ENCODE measurements at regions not wholly inside any gene's neighbourhood (a gene's known extent, or its start where the extent isn't known, plus 50 kb on each side); places are given as distances from the start of the nearest gene placed in this dataset.

DNA sequence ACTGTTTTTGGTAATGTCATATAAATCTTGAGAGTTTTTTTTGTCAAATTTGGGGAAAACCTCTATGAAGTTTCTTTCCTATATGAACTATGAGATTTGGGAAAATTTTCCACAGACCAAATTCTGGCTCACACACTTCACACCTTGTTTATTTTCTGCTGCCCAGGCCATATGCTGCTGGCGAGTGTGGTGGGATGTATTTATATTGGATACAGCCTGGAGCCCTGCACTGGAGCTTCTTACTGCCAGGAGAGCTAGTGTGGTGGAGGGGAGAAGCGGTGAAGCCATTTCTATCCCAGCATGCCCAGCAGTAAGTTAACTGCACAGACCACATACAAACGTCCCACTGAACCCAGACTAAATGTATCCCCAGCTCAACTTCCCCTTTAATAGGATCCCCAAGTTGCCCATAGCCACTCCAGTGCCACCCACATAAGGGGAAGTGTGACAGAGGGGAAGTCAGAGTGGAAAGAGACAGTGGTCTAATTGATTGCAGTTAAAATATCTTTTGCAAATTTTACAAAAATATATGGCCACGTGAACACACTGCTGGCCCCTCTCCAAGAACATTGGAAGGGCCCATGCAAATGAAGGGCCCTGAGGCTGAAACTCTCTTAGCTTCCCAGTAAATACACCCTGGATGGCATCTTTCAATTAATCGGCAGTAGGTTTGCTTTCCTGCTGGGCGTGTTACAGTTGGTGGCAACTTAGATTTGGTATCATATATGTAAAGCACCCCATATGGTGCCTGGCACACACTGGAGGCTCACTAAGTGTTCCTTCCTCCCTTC is 146.6 kb upstream of the ITGA6 start:
- DNase-seq (ENCODE audit: low spot score): no peak

DNA sequence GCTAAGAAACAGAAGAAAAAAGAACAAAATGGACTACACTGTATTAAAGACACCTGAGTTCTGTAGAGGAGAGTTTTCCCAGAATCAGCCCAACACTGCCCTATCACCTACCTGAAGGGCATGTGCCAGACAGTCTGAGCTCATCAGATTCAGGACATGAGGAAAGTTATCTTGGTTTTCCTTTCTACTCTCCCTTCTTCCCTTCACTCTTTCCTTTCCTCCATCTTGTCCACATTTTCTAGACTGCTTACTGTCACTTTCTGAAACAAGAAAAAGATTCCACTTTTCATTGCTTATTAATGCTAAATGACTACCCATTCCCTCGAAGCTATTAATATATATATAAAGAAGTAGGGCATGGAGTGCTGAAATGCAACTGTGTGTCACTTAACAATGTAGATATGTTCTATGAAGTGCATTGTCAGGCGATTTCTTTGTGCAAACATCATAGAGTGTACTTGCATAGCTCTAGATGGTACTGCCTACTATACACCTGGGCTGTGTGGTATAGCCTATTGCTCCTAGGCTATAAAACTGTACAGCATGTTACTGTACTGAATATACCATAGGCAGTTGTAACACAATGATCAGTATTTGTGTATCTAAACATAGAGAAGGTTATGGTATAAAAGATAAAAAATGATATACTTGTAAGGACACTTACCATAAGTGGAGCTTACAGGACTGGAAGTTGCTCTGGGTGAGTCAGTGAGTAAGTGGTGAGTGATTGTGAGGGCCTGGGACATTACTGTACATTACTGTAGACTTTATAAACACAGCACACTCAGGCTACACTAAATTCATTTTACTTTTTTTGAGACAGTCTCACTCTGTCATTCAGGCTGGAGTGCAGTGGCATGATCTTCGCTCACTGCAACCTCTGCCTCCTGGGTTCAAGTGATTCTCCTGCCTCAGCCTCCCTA is 145.5 kb upstream of the ITGA6 start:
- intact Hi-C loops (cut with DNase I): no loop called here
- DNase-seq (ENCODE audit: low spot score): no peak

More for the DNA sequence above, 146.6 kb upstream of the ITGA6 start:
- intact Hi-C loops (cut with DNase I): no loop called here

DNA sequence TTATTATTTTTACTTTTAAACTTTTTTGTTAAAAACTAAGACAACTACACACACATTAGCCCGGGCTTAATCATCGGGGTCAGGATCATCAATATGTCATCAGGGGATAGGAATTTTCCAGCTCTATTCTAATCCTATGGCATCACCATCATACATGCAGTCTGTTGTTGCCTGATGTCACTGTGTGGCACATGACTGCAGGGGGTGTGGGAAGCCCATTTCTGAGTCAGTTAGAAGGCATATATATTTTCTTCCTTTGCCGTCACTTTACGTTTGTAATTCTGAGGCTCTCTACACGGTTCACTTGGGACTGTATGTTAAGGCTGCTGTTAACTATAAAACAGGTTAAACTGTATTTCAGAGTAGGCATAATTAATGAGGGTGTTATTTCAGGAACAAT is 144.4 kb upstream of the ITGA6 start:
- DNase-seq (ENCODE audit: low spot score): no peak
- intact Hi-C loops (cut with DNase I): no loop called here

DNA sequence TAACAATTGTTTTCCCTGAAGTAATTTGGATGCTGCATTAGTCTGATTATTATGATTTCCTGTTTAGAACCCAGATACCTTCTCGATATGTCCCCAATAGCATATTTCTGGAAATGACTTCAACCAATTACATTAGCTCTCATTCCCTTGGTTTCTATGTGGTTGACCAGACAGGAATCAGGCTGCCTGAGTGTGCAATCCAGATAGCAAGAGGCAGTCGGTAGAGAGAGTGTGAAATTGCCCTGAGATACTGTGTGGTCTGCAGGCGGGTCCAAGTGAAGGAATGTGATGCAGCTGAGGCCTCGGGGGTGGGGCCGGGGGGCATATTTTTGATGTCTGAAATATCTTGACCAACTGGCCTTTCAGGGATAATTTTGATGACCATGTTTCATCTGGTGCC is 143.9 kb upstream of the ITGA6 start:
- intact Hi-C loops (cut with DNase I): no loop called here
- DNase-seq (ENCODE audit: low spot score): no peak

DNA sequence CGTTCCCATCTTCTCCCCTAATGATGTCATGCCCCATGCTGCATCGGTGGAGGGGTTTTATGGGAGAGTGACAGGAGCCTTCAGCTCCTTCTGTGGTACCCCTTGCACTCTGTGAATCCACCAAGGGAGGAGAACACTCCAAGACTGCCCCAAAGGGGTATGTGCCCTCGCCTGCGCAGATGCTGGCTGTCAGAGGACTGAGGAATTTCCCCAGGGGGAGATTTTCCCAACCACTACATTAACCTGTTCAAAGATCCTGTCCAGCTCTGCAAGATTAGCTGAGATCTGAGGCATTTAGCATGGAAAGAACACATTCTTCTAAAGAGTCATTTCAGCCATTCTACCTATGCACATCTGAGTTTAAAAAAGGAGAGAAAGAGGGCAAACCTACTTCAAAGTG is 143.2 kb upstream of the ITGA6 start:
- no peak for DNase-seq (ENCODE audit: low spot score)
- intact Hi-C loops (cut with DNase I): no loop called here

DNA sequence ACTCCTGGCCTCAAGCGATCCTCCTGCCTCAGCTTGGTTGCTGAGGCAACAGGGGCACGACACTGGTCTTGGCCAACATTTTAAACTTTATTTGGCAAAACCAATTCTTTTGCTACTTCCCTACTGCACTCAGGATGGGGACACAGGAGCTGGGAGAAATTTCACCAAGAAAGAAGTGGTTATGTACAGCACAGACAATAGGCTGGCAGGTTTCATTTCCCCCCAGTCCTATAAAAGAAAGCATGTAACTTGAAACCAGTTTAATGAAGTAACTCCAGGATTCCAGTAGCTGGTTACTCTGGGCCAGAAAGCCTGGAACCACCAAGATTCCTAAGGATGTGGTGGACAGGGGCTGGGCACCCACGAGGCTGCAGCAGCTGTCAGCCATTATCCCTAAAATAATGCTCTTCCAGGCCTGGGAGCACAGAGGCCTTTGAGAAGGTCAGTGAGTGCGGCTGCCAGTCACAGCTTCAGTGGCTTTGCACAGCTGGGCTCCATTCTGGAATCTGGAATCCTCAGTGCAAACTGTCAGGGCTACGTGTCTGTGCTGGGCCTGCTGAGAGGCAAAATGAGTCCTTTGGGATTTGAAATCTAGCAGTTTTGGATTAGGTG is 142.3 kb upstream of the ITGA6 start:
- DNase-seq (ENCODE audit: low spot score): no peak
- intact Hi-C loops (cut with DNase I): no loop called here

DNA sequence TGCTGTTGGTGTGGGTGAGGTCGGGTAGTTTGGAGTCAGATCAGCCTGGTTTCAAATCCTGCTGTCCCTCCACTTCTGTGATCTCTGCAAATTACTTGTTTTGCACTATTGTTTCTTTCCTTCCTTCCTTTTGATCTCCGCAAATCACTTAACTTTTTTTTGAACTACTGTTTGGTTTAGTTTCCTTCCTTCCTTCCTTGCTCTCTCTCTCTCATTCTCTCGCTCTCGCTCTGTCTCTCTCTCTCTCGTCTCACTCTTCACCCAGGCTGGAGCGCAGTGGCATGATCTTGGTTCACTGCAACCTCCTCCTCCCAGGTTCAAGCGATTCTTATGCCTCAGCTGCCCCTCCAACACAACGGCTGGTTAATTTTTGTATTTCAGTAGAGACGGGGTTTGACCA is 141.6 kb upstream of the ITGA6 start:
- intact Hi-C loops (cut with DNase I): no loop called here
- DNase-seq (ENCODE audit: low spot score): no peak

DNA sequence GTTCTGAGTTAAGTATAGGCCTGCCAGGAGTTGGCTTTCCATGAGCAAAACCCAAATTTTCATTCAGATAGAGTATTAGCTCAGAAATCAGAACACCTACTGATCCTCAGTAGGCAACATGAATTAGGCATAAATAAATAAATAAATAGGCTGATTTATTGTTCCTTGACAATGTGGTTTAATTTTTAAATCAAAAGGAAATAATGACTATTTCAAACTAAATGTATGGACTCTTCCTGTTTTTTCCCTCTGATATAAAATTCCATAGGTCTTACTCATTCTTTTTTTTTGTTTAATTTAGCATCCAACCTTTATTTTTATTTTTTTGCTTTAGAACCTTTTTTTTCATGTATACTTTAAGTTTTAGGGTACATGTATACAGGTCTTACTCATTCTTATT is 140.2 kb upstream of the ITGA6 start:
- no peak for DNase-seq (ENCODE audit: low spot score)
- intact Hi-C loops (cut with DNase I): no loop called here

DNA sequence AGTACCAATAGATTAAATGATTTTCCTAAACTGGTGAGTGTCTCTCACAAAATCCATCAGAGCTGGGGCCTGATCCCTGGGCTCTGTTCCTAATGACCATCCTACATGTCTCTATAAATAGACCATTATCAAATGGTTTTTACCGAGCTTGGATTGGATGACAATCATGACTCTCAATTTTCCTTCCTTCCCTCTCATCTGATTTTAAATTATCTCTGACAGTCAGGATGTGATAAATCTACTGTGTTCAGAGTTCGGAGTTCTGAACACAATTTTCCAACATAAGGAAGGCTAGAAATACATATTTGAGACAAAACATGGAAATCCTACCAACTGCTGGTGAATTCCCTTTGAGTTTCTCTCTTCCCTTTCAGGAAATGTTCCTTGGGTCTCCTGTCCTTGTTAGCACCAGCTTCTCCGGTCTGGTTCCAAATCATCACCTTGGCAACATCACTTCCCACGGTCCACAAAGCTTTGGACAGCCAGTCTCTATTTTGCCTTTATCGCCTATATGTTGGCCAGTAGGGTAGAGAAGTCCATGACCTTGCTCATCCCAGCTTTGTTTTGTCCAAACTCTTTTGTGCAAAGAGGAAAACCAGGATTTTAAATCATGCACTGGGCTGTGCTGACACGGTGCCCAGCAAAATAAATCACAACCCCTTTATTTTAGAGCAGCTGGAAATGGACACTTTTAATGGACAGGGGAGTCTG is 139.6 kb upstream of the ITGA6 start:
- intact Hi-C loops (cut with DNase I): no loop called here
- DNase-seq (ENCODE audit: low spot score): no peak

DNA sequence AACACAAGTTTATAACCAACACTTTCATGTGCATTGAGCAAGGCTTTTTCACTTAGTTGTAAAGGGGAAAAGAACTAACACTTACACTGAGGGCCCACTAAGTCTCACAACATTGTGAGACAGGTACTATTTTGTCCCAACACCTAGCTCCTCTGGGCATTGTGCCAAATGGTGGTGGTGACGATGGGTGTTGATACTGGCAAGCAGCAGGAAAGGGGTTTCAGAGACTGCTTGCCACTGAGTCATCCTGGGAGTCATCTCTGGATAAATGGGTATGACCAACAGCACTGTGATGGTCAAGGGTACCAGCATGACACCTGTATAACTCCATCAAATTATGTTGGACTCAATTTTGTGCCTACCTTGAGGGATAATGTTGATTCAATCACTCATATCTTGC is 138.8 kb upstream of the ITGA6 start:
- DNase-seq (ENCODE audit: low spot score): no peak
- intact Hi-C loops (cut with DNase I): no loop called here

DNA sequence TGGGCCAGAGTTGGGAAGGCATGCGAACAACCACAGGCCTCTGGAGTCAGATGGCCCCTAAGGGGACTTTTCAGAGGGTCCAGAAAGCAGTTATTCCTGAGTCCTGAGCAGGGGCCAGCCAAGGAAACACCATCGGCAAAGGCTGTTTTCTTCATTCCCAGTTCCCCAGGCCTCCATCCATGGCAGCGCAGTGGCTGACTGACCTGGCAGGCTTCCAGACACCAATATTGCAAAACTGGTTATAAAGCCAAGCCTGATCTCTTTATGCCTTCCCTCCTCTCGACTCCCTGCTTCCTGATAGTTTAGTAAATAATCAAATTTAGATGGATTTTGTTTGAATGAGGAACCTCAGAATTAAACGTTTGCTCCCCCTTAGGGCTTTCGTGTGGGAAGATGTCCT is 133.4 kb upstream of the ITGA6 start:
- DNase-seq (ENCODE audit: low spot score): no peak
- intact Hi-C loops (cut with DNase I): no loop called here

DNA sequence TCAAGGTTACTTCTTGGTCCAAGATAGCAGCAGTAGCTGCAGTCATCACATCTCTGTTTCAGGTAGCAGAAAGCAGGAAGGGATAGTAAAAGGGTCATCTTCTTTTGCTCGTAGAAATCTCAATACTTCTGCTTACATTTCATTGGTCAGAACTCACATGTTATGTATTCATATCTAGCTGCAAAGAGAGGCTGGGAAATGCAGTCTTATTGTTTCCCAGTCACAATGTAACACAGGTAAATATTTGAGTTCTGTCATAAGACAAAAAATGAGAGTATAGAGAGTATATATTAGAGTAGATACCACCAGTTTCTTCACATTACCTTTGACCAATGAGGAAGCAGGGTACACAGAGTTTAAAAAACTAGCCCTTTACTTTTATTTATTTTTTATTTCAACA is 132.4 kb upstream of the ITGA6 start:
- DNase-seq (ENCODE audit: low spot score): no peak
- intact Hi-C loops (cut with DNase I): no loop called here

DNA sequence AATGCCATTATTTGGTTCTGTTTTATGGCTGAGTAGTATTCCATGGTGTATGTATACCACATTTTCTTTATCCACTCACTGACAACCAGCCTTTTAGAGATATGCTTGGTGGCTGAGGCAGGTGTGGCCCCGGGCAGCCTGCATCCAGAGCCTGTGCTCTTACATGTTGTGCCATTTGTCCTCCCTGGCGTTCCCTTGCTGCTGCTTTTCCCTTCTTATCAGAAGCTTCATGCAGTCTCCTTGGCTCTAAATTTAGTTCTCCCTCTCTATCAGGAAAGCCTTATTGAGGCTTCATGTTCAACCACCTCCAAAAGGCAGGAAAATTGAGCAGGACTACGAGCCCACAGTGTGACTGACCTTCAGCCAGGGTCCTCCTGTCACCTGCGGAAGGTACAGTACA is 131.7 kb upstream of the ITGA6 start:
- intact Hi-C loops (cut with DNase I): no loop called here
- no peak for DNase-seq (ENCODE audit: low spot score)

DNA sequence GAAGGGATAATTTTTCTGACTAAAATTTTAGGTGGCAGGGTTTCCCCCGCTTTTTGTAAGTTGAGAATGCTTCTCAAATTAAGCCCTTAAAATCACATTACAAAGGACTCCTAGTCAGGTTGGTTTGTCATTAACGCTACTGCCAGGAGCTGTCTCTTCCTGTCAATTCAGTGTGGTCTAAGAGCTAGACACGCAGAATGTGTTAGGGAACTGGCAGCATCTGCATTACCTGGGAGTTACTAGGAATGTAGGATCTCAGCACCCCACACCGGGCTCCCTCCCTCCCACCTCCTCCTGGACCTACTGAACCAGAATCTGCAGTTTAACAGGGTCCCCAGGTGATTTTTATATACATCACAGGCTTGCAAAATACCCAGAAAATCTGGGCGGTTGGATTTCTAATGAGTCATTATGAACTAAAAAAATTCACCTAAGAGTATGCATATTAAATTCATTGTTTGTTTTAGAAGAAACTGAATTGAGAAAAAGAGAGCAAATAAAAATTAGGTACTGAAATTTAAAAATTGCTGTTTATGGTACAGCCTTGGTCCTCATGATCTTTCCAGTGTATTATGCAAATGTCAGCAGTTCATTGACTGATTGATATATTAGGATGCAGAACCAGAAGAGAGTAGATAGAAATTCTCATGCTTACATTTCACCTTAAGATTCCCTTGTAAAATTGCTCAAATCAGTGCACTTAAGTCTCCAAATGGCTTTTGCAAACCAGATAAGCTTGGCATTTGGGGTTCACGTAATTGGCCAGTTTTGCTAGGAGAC is 130.9 kb upstream of the ITGA6 start:
- DNase-seq (ENCODE audit: low spot score): no peak
- intact Hi-C loops (cut with DNase I): no loop called here

DNA sequence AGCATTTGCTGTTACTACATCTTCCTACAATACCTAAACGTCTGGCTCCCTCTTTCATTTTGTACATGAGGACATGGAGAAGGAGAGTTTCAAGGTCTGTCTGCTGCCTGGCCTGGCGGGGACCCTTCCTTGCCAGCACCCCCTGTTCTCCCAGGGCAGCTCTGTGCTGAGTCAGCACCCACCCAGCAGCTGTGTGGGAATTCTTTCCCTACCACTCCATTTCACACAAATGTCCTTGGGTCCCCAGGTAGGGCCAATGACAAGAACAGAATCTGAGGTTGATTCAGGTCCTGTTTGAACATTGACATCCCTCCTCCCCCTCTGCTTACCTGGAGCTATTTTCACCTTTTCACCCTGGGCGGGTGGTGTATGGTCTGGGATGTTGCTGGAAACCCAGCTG is 129.9 kb upstream of the ITGA6 start:
- no peak for DNase-seq (ENCODE audit: low spot score)
- intact Hi-C loops (cut with DNase I): no loop called here

DNA sequence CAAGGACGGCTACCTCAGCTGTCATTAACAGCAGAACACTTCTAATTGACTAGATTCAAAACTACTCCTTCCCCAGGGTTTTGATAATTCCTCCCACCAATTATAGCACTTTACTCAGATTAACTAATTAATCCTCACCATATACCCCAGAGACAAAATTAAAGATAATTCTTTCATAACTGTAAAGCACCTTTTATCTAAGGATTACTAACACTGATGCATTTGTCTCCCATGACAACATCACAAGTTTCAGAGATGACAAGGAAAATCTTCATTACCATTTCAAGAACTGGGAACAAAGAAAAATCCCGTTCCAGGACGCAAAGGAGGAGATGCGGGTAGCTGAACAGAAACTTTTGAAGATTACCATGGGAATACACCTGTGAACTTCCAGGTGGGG is 129.4 kb upstream of the ITGA6 start:
- DNase-seq (ENCODE audit: low spot score): no peak
- intact Hi-C loops (cut with DNase I): no loop called here

DNA sequence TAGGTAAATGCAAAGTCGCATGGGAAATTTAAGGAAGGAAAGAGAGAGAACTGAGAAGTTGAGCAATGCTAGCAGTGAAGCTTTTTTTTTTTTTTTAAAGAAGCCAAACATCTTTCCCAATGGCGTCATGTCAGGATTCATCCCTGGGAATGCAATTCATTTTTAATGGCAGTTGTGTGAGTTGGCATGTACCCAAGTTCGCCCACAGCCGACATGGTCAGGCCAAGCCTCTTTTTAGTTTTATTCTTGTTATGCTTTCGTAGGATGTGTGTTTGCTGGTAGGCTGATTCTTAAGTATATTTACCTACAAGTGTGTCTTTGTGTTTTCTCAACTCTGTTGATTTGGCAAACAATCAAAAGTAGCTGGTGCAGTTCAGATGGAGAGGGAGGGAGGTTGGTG is 127.6 kb upstream of the ITGA6 start:
- DNase-seq (ENCODE audit: low spot score): no peak
- intact Hi-C loops (cut with DNase I): no loop called here

DNA sequence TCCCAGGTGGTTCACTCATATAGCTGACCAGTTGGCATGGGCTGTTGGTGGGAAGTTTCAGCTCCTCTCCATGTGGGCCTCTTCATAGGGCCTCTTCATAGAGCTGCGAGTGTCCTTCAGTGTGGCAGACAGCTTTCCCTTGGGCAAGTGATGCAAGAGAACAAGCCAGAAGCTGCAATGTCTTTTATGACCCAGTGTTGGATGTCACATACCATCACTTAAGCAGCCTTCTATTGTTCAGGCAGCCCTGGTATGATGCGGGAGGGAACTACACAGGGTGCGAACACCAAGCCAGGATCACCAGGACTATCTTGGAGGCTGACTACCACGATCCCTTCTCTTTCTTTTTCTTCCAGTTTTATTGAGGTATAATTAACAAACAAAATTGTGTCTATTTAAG is 126.5 kb upstream of the ITGA6 start:
- DNase-seq (ENCODE audit: low spot score): no peak
- intact Hi-C loops (cut with DNase I): no loop called here

DNA sequence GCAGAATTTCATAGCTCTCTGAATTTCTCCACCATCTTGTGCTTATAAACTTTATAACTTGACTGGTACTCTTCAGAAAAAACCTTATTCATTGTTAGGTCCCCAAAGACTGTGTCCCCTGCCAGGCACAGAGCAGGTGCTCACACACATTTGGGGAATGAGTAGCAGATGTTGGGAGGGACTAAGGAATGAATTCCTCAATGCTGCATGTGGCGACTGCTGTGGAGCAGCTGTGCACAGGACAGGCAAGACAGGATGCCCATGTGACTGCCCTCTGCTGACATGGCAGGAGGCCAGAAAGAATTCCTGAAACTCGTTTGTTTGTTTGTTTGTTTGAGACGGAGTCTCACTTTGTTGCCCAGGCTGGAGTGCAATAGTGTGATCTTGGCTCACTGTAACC is 122.3 kb upstream of the ITGA6 start:
- no peak for DNase-seq (ENCODE audit: low spot score)
- intact Hi-C loops (cut with DNase I): no loop called here
